ENCODE measurements at regions not wholly inside any gene's neighbourhood (a gene's known extent, or its start where the extent isn't known, plus 50 kb on each side); places are given as distances from the start of the nearest gene placed in this dataset.

GRCh38 chr4:126630230-126630629, 1002.5 kb upstream of the INTU start:
- no peak overlapping the region for H3K27ac ChIP-seq
- POLR2A ChIA-PET (ENCODE audit: low non-redundant PET) = no interaction called here
- TF ChIP-seq, protein P1, sequence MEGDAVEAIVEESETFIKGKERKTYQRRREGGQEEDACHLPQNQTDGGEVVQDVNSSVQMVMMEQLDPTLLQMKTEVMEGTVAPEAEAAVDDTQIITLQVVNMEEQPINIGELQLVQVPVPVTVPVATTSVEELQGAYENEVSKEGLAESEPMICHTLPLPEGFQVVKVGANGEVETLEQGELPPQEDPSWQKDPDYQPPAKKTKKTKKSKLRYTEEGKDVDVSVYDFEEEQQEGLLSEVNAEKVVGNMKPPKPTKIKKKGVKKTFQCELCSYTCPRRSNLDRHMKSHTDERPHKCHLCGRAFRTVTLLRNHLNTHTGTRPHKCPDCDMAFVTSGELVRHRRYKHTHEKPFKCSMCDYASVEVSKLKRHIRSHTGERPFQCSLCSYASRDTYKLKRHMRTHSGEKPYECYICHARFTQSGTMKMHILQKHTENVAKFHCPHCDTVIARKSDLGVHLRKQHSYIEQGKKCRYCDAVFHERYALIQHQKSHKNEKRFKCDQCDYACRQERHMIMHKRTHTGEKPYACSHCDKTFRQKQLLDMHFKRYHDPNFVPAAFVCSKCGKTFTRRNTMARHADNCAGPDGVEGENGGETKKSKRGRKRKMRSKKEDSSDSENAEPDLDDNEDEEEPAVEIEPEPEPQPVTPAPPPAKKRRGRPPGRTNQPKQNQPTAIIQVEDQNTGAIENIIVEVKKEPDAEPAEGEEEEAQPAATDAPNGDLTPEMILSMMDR (conservative IDR thresholded peaks at IDR 0.05; ENCODE audit: low read depth) = no peak
- DNase-seq (ENCODE audit: low spot score) = no peak
- CTCF ChIA-PET = no interaction called here

GRCh38 chr4:126633306-126633705, 999.5 kb upstream of the INTU start:
- ChIA-PET POLR2A (ENCODE audit: low non-redundant PET) (no interaction called here), CTCF (no interaction called here)
- no peak for DNase-seq (ENCODE audit: low spot score)
- no peak overlapping the region for H3K27ac ChIP-seq
- TF ChIP-seq, protein P1 (conservative IDR thresholded peaks at IDR 0.05; ENCODE audit: low read depth) = no peak

DNA sequence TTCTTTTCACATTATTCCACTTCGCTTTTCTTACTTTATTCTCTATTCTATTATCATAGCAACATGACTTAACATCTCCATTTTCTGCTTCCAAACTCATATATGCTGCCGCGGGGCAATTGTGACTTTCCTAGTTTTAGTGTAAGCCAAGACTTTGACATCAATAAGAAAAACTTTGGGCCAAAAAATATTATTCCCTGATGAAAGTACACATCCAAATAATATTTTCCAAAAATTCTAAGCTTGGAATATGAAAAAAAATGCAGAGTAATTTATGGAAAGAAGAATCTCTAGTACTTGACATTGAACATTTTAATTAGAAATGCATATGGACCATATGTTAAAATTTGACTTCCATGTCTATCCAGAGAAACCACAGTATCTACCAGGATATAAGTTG, 995.1 kb upstream of the INTU start:
- ChIA-PET POLR2A (ENCODE audit: low non-redundant PET) (no interaction called here), CTCF (no interaction called here)
- no peak overlapping the region for H3K27ac ChIP-seq
- TF ChIP-seq, protein P1 (conservative IDR thresholded peaks at IDR 0.05; ENCODE audit: low read depth) = no peak
- DNase-seq (ENCODE audit: low spot score) = no peak

- ChIA-PET CTCF (no interaction called here), POLR2A (ENCODE audit: low non-redundant PET) (no interaction called here)
- TF ChIP-seq, protein P1 (conservative IDR thresholded peaks at IDR 0.05; ENCODE audit: low read depth) = no peak
- H3K27ac ChIP-seq = no peak overlapping the region
- DNase-seq (ENCODE audit: low spot score) = no peak
Measured at GRCh38 chr4:126647320-126647719, 985.4 kb upstream of the INTU start.

DNA sequence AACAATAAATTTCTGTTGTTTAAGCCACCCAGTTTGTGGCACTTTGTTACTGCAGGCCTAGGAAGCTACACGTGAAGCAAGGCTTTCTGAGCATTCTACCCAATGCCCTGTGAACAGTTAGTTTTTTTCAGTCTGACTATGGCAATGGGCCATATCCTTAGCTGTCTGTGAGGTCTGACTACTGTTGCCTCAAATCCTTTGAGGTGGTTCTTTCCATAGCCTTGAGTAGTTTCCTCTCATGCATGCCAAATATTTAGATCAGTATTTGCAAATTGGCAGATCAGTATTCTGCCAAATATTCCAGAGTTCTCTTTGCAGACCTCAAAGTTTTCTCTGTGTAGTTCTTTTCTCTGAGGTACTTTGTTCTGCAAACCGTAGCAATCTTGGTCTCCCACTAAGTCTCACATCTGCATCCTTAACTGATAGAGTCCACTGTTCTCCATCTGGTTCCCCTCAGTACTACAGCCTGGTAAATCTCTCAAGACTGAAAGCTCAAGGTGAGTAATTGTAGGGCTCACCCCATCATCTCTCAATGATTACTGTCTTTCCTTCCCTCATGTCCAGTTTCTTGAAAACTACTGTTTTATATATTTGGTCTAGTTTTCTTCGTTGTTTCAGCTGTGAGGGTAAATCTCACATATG, 984.9 kb upstream of the INTU start:
- CTCF ChIA-PET = no interaction called here
- DNase-seq (ENCODE audit: low spot score) = no peak
- TF ChIP-seq, protein P1 (conservative IDR thresholded peaks at IDR 0.05; ENCODE audit: low read depth) = no peak

DNA sequence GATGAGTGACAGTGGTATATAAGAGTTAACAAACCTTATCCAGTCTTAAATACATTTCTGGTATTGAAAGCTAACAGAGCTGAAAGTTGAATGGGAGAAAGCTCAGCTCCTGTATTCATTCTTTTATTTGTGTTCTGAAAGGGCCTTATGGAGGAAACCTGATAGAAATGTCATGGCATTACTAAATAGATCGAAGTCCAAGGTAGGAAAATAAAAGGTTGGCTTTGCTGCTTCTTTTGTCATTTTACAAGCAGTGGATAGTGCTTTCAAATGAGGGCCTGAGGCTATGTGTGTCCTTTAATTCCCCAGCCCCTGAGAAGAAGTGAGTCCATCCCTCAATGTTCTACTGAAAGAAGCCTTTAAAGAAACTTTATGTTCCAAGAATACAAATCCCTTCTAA, 974.3 kb upstream of the INTU start:
- ChIA-PET POLR2A (ENCODE audit: low non-redundant PET) (no interaction called here), CTCF (no interaction called here)
- DNase-seq (ENCODE audit: low spot score) = no peak
- H3K27ac ChIP-seq = no peak overlapping the region
- TF ChIP-seq, protein P1 (conservative IDR thresholded peaks at IDR 0.05; ENCODE audit: low read depth) = no peak

More for the DNA sequence above, 984.9 kb upstream of the INTU start:
- H3K27ac ChIP-seq = no peak overlapping the region
- POLR2A ChIA-PET (ENCODE audit: low non-redundant PET) = no interaction called here

Data from RWPE1 (cell line).